Uterus (tissue), 2 donors: ENCODE measurements at regions not wholly inside any gene's neighbourhood (a gene's known extent, or its start where the extent isn't known, plus 50 kb on each side); places are given as distances from the start of the nearest gene placed in this dataset.

Source experiments
- CTCF ChIP-seq, 4 experiments: fragments of 200-600 bp in 2 of 4; fragments of 450-650 bp in 2 of 4; sonication (generic) in 2 of 4; IDR thresholded peaks; one replicate each; pipeline ENCODE4 v1.5.1; 2016 to 2019; ENCODE audit warnings: antibody characterized with exemption in 4 of 4, mild to moderate bottlenecking in 2 of 4, moderate library complexity in 1 of 4
- POLR2A ChIP-seq, 2 donors: fragments of 450-650 bp; IDR thresholded peaks; one replicate each; pipeline ENCODE4 v1.6.1; 2016; ENCODE audit warnings: antibody characterized with exemption in 2 of 2, mild to moderate bottlenecking in 1 of 2, moderate library complexity in 1 of 2

GRCh38 chr13:70223911-70224310 lies 115.7 kb upstream of the KLHL1 start:
- TF ChIP-seq CTCF (IDR thresholded peaks at IDR 0.05), result no peak
- no peak for TF ChIP-seq POLR2A (IDR thresholded peaks at IDR 0.05)
